Colon (tissue), 2 donors: ENCODE measurements at regions not wholly inside any gene's neighbourhood (a gene's known extent, or its start where the extent isn't known, plus 50 kb on each side); places are given as distances from the start of the nearest gene placed in this dataset.

Source experiments
- FAIRE-seq: peaks from 2 replicates; lab custom pipeline; 2012; peaks lifted over from hg19 to GRCh38; lab: Jason Lieb, UNC
- donor health status: control.
- donor health status: control.

DNA sequence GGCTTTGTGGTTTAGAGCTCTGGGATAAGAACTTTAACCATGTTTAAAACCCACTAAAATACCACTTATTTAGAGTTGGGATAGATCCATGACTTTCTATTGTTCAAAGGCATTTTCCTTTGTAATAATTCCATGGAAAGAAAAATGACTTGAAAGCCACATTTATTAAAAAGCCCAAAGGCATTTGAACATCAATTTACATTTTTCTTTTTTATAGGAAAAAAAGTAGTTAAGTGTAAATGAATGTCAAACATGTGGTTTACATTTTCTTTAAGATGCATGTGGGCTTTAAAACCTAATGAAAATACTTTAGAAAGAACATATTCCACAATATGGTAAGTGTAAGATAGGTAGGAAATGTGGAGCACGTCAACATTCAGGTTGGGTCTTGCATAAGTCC, 443.2 kb downstream of the TOX3 start:
- FAIRE-seq: no peak

DNA sequence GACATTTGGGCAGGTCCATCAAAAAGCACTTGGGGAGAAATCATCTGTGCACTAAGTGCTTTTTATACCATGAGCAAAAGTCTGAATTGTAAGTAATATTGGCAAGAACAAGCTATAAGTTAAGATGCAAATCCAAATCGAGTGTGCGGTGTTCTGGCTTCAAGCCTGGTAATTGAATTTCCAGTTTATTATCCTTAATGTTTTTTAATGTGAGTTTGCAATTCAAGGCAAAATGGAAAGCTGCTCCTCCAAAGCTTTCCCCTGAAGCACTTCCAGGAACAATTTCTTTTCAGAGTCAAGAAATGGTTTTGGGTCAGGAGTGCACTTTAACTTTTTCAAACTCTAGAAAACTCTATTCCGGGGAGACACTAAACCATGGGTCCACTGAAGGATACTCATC, 445.7 kb downstream of the TOX3 start:
- no peak for FAIRE-seq

DNA sequence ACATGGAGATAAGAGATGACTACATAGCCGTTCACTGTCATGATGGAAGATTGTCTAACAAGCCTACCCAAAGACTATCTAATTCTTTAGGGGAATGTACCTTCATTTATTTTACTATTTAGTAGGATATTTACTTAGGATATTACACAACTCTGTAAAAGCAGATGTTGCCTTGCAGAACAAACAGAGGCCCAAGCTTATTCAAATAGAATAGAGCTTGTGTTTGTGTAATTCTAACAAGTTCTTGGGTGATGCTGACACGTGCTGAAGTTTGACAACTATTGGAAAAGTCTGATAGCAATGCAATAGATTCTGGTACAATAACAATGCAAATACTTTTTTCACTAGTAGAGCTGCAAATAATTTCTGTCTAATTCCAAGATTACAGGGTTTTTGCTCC, 447.6 kb downstream of the TOX3 start:
- FAIRE-seq: no peak

DNA sequence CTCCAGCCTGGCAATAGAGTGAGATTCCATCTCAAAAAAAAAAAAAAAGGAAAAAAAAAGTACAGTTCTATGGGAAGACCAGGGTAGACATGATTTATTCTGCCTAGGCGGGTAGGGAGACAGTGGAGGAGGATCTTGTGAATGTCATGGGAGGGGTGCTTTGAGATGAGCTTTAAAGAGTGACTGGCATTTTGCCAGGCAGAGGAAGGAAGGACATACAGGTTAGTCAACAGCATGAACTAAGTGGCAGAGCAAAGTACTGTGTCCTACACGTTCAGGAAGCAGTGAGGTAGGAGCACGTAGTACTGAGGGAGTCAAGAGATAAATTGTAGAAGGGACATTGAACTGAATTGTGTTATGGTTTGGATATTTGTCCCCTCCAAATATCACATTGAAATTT, 451.5 kb downstream of the TOX3 start:
- FAIRE-seq: no peak

DNA sequence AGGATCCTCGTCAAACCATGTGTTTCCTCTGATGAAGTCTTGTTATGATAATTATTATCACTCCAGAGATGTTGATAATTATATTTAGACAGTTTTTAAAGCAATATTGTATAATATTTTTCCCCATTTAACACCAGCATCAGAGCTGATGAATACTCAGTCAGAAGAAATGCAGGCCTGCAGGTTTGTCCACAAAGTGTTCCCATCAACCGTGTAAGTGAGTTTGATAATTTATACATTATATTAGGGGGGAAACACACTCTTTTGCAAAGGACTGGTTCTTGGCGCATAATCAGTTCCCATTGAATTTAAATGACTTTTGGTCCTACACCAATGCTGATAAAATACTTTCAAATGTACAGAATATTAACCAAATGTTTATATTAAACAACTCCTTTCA, 454.8 kb downstream of the TOX3 start:
- no peak for FAIRE-seq

DNA sequence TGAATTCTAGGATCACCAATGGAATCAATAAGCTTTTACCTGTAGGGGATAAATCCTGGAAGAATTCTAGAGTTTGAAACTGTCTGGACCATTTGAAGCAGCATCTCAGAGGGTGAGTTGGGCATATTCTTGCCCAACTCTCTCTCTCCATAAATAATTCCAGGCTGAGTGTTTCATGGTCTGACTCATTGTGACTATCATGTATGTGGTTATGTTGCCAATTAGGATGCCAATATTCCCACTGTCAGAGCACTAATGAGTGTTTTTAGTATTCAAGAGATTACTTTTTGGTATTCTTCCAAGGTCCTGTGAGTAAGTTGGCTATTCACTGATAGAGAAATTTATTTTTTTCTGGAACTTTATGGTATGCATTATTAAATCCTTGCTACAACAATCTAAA, 456.9 kb downstream of the TOX3 start:
- no peak for FAIRE-seq

DNA sequence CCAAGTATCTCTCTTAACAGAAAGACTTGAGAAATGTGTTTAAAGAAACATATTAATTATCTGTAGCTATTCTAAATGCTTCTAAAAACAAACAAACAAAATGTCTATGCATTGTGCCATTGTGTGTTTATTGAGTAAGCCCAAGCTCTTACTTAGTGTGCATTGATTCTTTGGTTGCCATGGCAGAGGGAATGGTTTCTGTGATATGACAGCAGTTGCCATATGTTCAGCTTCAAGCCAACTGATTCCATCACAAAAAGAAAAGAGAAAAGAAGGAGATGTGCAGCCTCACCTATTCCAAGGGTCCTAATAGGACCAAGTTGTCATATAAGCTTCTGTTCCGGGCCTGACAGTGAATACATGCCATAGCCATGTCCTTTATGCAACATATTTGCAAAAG, 457.5 kb downstream of the TOX3 start:
- FAIRE-seq: no peak

DNA sequence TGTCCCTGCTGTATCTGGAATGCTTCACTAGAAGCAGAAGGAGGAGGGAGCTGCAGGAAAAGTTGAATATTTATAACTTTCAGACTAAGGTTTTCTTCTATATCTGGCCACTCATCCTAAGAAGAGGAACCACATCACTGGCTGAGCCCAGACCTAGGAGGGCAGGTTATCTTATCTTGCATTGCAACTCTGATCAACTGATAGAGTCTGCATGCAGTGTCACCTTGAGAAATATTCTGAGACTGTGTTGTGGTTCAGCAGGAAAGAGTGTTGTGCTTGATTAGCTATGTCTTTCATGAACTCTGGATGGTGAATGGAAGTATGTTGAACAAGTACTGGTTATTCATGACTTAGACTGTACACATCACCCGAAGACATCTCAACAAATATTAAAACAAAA, 460.0 kb downstream of the TOX3 start:
- FAIRE-seq: no peak

DNA sequence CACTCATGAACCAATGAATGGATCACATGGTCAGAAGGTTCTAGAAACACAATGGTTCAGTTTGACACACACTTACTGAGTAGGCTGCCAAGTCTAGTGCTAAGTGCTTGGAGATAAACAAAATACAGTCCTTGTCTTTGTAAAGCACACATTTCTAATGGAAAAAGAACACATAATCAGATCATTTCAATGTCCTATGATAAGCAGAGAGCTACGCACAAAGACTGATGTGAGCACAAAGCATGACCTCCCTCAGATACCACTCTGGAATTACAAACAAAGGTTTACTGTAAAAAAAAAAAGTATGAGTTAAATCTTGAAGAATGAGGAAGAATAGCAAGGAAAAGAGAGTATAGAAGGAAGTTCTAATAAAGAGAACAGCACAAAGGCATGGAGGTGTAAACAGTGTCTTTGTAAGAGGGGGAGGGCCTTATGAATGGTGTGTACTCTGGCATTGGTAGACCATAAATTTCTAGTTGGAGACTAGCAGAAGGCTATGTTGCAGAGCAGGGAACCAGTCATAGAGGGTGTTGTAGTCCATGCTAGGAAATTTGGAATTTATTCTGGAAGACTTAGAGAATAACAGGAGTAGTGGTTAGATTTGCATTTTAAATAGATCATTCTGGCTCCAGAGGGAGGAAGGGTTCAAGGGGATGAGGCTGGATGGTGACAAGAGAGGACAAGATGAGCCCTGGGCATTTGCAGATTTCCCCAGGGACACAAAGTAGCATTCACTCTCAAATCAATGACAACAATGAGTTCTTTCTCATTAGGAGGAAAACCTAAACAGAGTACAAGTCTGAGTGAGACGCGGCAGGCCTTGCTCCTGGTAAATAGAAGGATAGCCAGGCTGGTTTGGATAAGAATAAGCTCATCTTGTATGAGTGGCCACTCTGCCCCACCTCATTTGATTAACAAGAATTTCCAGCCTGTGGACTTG, 468.0 kb downstream of the TOX3 start:
- FAIRE-seq: no peak

DNA sequence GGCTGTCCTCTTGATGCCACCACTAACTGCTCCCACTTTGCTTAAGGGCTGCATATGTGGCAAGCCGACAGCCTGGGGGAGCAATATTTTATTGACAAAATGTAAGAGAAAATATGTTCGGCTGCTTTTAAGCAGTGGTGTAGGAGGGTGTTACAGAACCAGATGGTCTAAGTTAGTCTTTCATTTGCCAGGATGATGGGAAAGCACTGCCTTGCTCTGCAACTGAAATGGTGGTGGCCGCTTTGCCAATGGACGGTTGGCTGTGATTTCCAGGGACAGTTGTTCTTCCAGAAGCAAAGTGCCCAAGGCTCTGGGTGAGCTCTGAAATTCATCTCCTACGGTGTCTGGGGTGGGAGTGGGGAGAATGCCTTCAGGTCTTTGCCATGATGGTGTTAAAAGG, 469.3 kb downstream of the TOX3 start:
- FAIRE-seq: no peak

DNA sequence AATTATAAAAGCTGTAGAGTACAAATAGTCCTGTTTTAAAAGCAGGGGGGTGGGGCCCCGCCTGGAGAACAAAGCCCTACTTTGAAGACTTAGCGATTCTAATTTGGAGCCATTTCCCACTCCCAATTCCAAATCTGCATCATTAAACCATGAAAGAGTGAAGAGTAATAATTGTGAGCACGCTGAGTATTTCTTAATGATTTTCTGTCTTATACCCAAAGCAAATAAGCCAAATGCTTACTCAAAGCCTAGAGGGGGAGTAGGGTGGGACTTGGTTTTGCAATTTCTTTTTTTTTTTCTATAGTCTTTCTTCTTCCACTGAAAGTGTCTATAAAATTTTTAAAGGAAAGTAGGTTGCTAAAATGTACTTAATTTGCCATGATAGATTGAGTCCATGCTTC, 470.1 kb downstream of the TOX3 start:
- FAIRE-seq: no peak

DNA sequence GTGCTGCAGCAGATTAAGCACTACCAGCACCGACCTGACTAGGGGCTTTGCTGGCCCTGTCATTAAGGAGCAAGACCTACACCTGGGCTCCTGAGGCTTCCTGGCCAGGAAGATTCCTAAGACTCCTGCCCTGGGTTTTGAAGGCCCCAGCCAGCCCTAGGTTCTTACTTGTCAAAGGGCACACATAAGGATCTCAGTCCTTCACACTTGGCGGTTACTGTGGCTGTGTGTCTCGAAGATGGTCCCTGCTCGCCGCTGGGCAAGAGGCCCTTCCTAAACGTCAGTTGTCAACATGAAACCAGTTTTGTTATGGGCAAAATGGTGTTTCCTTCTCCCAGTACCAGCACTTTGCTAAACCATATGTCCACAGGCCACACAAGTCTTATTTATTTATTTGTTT, 470.6 kb downstream of the TOX3 start:
- no peak for FAIRE-seq

DNA sequence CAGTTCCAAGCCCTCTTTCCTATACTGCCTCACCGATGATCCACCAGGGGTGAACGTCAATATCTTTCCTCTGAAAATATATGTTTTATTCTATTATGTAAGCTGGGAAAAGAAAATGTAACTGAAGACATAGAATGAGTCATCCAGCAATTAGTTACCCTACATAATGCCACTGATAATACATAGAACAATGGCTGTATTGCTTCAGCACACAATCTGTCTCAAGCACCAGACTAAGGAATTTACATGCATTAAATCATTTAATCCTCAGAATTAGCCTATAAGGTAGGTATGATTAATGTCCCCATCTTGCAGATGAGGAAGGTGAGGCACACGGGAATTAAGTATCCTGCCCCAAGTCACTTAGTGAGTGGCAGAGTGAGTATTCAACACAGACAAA, 472.8 kb downstream of the TOX3 start:
- no peak for FAIRE-seq

DNA sequence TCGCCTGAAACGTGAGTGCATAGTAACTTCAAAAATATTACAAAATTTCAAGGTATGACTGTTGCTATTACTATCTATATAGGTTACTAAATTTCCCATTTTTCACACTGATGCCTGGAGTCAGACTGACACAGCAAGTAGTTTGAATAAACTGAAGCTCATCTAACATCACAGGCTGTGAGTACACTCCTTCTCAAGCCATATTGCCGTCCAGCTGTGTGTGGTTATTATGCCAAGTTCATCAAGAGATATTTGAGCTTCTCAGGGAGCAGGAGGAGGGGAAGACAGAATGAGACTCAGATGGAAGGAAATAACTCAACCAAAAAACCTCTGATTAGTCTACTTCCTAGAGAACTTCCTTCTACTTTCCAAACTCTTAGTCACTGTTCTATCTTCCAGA, 473.9 kb downstream of the TOX3 start:
- no peak for FAIRE-seq

DNA sequence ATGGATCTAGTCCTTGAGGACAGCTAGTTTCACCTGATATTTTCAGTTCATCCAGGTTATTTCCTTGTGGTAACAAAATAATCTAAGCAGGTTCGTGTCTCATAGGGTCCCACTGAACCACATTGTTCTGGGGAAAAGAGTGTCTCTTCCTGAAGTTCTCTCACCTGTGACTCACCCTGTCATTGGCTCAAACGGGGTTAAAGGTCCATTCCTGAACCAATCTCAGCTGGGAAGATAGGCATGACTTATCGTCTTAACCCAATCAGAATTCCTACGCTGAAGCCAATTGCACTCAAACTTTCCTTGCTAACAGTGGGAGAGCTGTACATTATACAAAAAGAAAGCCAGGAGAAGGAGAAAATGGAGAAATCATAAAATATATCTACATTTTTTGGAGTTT, 475.8 kb downstream of the TOX3 start:
- no peak for FAIRE-seq

DNA sequence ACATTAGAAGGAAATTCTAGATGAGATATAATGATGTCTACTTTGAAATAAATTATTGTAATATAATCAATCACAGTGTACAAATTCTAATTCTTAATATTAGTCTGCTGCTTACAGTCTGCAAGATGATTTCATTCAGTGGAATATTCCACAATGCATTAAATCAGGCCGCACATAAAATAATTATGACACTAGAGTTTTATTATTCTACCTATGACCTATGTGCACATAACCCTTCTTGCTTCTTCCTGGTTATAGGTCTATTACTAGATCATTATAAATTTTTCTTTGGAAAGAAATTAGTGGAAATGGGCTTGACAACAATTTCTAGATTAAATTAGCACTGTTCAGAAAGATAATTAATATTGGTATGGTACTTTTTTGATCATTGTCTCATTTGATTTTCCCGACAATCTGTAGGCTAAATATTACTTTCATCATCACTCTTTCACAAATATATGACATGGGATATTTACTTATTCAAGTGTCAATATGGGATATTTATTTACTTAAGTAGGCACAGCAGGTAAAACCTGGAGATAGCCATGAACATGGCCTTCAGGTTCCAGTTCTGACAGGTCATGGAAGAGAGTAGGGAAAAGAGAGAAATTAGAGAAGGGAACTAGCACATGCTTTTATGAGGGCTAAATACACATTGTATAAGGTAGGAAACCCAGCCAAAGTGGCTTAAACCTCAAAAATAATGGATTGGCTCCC, 476.4 kb downstream of the TOX3 start:
- no peak for FAIRE-seq

DNA sequence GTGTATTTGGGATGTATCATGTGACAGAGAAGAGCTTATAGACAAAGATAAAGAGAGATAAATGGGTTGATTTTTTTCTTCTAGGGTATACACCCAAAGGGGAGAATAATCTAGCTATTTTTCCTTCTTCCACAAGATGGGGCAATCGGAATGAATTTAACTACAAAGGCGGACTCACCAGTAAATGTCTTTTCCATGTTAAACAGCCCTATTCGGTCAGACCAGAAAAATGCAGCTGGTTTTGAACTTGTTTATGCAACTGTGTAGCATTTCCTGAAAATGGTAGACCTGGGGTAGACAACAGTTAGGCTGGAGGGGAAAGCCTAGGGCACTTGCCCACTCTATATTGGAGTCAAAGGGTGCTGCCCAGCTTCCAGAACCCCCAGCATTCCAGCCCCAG, 477.1 kb downstream of the TOX3 start:
- no peak for FAIRE-seq

DNA sequence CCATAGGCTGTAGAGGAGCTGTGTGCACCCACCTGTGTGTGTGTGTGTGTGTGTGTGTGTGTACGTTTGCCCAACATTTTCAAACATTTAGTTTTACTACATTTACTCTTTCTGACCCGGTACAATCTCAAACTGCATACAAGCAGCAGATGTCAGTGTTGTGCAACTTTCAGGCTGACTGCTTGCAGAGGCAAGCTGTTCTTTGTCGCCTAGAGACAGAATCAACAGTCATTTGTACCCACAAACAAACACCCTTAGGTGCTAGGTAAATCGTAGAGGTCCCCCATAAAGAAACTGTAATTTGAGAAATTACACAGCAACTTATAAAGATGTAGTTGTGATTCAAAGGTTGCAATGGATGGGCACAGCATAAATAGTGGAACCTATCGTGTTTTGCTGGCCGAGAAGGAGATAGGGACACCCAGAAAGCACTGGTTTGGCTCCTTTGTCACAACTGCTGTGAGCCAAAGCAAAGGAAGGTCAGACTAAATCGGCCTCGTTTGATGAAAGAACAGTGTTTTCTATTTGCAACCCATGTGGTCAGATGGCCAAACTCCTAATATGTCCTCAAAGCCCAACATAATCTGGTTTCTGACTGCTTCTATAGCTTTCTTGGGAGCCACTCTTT, 478.4 kb downstream of the TOX3 start:
- no peak for FAIRE-seq

DNA sequence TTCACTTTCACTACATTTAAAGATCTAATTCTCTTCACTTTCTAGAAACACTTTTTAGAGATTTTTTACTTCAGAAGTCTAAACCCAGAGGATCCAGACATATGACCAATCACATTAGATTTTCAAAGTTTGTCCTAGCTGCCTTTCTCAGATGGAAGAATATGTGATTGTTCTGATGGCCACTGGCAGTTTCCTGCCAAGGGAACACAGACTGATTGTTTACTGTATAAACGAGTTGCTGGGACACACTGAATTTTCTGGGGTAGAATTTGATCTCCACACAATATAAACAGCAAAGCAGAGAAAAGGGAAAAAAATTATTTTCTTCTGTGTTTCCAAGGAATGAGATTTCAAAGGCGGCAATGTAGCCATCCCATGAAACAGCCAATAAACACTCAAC, 480.0 kb downstream of the TOX3 start:
- no peak for FAIRE-seq

DNA sequence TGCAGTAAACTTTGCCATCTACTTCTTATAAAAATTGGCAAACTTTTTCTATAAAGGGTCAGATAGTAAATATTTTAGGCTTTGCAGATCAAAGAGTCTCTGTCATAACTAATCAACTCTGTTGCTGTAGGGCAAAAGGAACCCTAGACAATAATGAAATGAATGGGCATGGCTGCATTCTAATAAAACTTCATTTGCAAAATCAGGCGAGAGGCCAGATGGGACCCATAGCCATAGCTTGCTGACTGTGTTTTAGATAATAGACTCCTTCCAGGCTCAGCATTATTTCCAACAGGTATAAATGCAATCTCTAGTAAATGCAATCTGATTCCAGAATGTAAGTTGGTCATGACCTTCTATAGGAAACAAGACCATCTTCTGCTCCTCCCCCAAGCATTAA, 490.7 kb downstream of the TOX3 start:
- FAIRE-seq: no peak

DNA sequence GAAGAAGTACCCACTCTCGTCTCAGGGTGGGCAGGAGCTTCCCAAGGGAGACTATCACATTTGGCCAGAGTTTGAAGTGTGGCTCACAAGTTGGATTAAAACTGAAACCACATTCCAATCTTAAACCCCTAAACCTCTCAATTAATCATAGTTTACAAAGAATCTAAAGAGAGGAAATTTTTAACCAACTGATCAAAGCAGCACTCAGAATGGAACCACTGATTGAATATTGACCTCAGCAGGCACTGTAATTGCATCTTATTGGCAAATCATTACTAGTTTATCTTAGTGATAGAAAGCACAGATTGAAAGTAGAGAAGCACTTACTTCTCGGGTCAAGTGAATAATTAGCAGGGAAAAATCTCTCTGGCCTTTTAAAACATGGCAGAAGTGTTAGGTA, 491.6 kb downstream of the TOX3 start:
- no peak for FAIRE-seq

DNA sequence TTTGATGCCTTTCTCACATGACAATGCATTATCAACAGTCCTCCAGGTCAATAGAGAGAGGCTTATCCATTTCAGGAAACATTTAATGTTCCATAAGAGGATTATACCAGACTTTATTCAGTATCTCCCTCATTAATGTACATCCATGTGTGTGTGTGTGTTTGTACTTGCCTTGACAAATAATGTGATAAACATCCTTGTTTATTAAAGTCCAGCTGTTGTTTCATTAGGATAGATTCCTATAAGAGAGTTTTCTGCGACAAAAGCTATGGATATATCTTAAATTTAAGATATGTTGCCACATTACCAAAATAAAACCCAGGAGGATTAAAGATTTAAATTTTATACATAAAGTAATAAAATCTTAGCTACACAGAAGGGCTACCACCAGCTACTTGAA, 492.6 kb downstream of the TOX3 start:
- no peak for FAIRE-seq

DNA sequence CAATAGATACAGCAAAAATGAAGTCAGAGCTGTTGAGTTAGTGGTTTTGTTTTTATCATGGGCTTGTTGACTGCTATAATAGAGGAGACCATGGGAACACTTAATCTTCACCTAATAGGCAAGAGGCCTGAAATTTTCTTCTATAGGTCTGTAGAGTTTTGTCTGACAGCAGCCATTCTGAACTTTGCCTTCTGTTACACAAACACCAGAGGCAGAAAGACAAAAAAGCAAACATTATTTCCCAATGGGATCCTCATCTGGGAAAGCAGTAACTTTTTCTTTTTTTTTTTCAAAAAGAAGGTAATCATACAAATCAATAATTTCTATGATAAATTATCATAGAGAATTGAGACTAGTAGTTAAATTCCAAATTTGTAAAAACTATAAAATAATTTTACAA, 494.1 kb downstream of the TOX3 start:
- FAIRE-seq: no peak
